ENCODE measurements at regions not wholly inside any gene's neighbourhood (a gene's known extent, or its start where the extent isn't known, plus 50 kb on each side); places are given as distances from the start of the nearest gene placed in this dataset.

DNA sequence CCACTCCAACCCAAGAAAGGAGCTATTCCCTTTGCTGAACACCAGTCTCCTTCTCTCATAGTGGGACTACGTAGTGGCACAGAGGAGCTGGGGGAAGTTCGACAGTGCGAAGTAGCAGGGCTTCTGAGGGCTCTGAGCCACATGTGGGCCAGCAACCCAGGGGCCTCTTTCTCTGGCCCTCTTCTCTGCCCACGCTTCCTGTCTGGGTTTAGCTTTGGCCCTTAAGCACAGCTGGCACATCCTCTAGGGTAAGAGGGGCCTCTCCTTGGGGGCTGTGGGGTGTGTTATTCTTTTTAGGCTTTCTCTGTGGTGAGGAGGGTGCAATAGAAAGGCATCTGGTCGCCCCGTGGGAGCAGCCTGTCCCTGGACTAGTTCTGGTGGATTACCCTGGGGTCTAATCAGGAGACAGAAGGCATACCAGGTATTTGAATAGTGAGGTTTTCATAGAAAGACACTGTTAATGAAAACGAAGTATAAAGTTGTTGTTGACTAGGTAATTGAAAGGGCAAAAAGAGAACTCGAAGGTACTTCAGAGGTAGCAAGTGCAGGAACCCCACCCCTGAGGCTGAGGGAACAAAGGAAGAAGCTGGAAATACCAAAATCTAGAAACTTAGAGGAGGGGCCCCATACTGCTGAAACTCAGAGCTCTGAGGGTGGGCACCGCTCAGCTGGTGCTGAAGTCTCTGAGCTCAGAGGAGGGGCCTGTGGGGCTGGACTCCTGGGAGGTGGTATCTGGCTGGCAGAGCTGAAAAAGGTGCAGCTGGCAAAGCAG, 151.9 kb upstream of the RPS6KA3 start:
- Mint-ChIP-seq H3K27me3 (no peaks in the 10 kb centered on the region), H3K4me3 (no peak overlapping the region), H3K27ac (ENCODE audit: low read depth) (peak overlapping the region; percentile 66), H3K4me1 (peaks cover 19% of the 10 kb centered on the region), H3K36me3 (ENCODE audit: insufficient read depth) (no peaks in the 10 kb centered on the region), H3K9me3 (no peaks in the 10 kb centered on the region)
- ATAC-seq (replicated peaks; ENCODE audit: extremely low read depth, poor library complexity, severe bottlenecking) (no peak), DNase-seq (ENCODE audit: low spot score in 2 of 2) (no peak)

- no peaks in the 10 kb centered on the region for H3K27me3 Mint-ChIP-seq
- peaks cover 26% of the 10 kb centered on the region for H3K4me1 Mint-ChIP-seq
- no peak overlapping the region for H3K4me3 Mint-ChIP-seq
- no peaks in the 10 kb centered on the region for H3K9me3 Mint-ChIP-seq
- DNase-seq (ENCODE audit: low spot score in 2 of 2) (no peak), ATAC-seq (replicated peaks; ENCODE audit: extremely low read depth, poor library complexity, severe bottlenecking) (no peak)
- peaks cover 2% of the 10 kb centered on the region for H3K36me3 Mint-ChIP-seq (ENCODE audit: insufficient read depth)
- peak overlapping the region; percentile 94 for H3K27ac Mint-ChIP-seq (ENCODE audit: low read depth)
Measured at GRCh38 chrX:20414762-20415445, 148.2 kb upstream of the RPS6KA3 start.

GRCh38 chrX:20414066-20414465, 147.4 kb upstream of the RPS6KA3 start:
- H3K9me3 Mint-ChIP-seq, result no peaks in the 10 kb centered on the region
- H3K27ac Mint-ChIP-seq (ENCODE audit: low read depth), result peak overlapping the region; percentile 94
- no peak for DNase-seq (ENCODE audit: low spot score in 2 of 2)
- peaks cover 2% of the 10 kb centered on the region for H3K36me3 Mint-ChIP-seq (ENCODE audit: insufficient read depth)
- peaks cover 26% of the 10 kb centered on the region for H3K4me1 Mint-ChIP-seq
- no peaks in the 10 kb centered on the region for H3K27me3 Mint-ChIP-seq
- peak; percentile 17 for ATAC-seq (replicated peaks; ENCODE audit: extremely low read depth, poor library complexity, severe bottlenecking)
- peak overlapping the region; percentile 20 for H3K4me3 Mint-ChIP-seq

GRCh38 chrX:20412871-20413486, 146.3 kb upstream of the RPS6KA3 start:
- Mint-ChIP-seq H3K4me1 (peaks cover 16% of the 10 kb centered on the region), H3K4me3 (peak overlapping the region; percentile 72), H3K9me3 (no peaks in the 10 kb centered on the region), H3K27ac (ENCODE audit: low read depth) (peak overlapping the region; percentile 94), H3K27me3 (no peaks in the 10 kb centered on the region), H3K36me3 (ENCODE audit: insufficient read depth) (peaks cover 2% of the 10 kb centered on the region)
- DNase-seq (ENCODE audit: low spot score in 2 of 2) (peak; percentile 17 to 47), ATAC-seq (replicated peaks; ENCODE audit: extremely low read depth, poor library complexity, severe bottlenecking) (peak; percentile 86)

DNA sequence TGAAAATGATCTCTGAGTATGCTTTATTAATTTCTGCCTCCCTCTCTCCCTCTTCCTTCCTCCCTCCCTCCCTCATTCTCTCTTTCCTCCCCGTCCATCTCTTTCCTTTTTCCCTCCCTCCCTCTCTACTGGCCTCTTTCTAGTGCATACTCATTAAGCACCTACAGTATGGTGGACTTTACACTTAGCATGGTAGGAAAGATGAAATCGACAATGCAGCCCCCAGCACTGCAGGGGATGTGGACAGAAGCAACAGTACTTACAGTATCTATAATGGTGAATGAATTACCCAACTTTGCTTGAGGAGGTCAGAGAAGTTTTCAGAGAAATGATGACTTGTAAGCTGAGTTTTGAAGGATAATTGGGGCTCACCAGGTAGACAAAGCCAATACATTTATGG, 143.8 kb upstream of the RPS6KA3 start:
- DNase-seq (ENCODE audit: low spot score in 2 of 2), result no peak

GRCh38 chrX:20409991-20410390, 143.3 kb upstream of the RPS6KA3 start:
- Mint-ChIP-seq H3K27me3 (no peaks in the 10 kb centered on the region), H3K27ac (ENCODE audit: low read depth) (no peak overlapping the region), H3K9me3 (no peaks in the 10 kb centered on the region), H3K4me3 (no peak overlapping the region), H3K36me3 (ENCODE audit: insufficient read depth) (peaks cover 2% of the 10 kb centered on the region), H3K4me1 (peaks cover 14% of the 10 kb centered on the region)
- DNase-seq (ENCODE audit: low spot score in 2 of 2) (no peak), ATAC-seq (replicated peaks; ENCODE audit: extremely low read depth, poor library complexity, severe bottlenecking) (no peak)

More for the DNA sequence above, 143.8 kb upstream of the RPS6KA3 start:
- no peak for ATAC-seq (replicated peaks; ENCODE audit: extremely low read depth, poor library complexity, severe bottlenecking)
- Mint-ChIP-seq H3K27me3 (no peaks in the 10 kb centered on the region), H3K27ac (ENCODE audit: low read depth) (no peak overlapping the region), H3K9me3 (no peaks in the 10 kb centered on the region), H3K36me3 (ENCODE audit: insufficient read depth) (peaks cover 2% of the 10 kb centered on the region), H3K4me3 (no peak overlapping the region), H3K4me1 (peaks cover 14% of the 10 kb centered on the region)

GRCh38 chrX:20402956-20403355, 136.2 kb upstream of the RPS6KA3 start:
- H3K36me3 Mint-ChIP-seq (ENCODE audit: insufficient read depth), result no peaks in the 10 kb centered on the region
- H3K27me3 Mint-ChIP-seq, result no peaks in the 10 kb centered on the region
- no peak for ATAC-seq (replicated peaks; ENCODE audit: extremely low read depth, poor library complexity, severe bottlenecking)
- no peaks in the 10 kb centered on the region for H3K9me3 Mint-ChIP-seq
- H3K4me1 Mint-ChIP-seq, result peaks cover 6% of the 10 kb centered on the region
- DNase-seq (ENCODE audit: low spot score in 2 of 2), result no peak
- no peak overlapping the region for H3K4me3 Mint-ChIP-seq
- H3K27ac Mint-ChIP-seq (ENCODE audit: low read depth), result no peak overlapping the region

DNA sequence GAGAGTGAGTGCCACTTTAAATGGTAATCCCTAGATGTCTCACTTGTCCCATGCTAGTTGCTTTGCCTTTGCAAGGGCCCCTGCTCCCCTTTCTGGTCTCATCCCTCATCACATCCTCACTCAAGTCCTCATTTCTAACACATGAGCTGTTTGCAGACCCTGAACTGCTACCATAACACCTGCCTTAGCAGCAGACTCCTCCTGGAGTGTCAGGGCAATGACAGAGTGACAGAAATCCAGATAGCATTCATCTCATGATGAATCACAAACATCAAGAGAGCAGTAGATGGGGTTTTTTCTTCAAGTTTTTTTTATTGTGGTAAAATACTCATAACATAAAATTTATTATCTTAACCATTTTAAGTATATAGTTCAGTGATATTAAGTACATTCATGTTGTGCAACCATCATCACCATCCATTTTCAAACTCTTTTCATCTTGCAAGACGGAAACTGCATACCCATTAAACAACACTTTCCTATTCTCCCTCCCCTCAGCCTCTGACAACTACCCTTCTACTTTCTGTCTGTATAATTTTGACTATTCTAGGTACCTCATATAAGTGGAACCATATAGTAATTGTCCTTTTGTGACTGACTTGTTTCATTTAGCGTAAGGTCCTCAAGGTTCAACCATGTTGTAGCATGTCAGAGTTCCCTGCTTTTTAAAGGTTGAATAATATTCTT, 133.2 kb upstream of the RPS6KA3 start:
- Mint-ChIP-seq H3K4me1 (peaks cover 6% of the 10 kb centered on the region), H3K36me3 (ENCODE audit: insufficient read depth) (no peaks in the 10 kb centered on the region), H3K27ac (ENCODE audit: low read depth) (no peak overlapping the region), H3K9me3 (no peaks in the 10 kb centered on the region), H3K27me3 (no peaks in the 10 kb centered on the region), H3K4me3 (no peak overlapping the region)
- no peak for ATAC-seq (replicated peaks; ENCODE audit: extremely low read depth, poor library complexity, severe bottlenecking)
- DNase-seq (ENCODE audit: low spot score in 2 of 2), result no peak

GRCh38 chrX:20397587-20397986, 130.9 kb upstream of the RPS6KA3 start:
- no peak for ATAC-seq (replicated peaks; ENCODE audit: extremely low read depth, poor library complexity, severe bottlenecking)
- H3K9me3 Mint-ChIP-seq, result no peaks in the 10 kb centered on the region
- no peak overlapping the region for H3K4me3 Mint-ChIP-seq
- H3K36me3 Mint-ChIP-seq (ENCODE audit: insufficient read depth), result no peaks in the 10 kb centered on the region
- H3K4me1 Mint-ChIP-seq, result peaks cover 6% of the 10 kb centered on the region
- H3K27ac Mint-ChIP-seq (ENCODE audit: low read depth), result no peak overlapping the region
- DNase-seq (ENCODE audit: low spot score in 2 of 2), result no peak
- H3K27me3 Mint-ChIP-seq, result no peaks in the 10 kb centered on the region

DNA sequence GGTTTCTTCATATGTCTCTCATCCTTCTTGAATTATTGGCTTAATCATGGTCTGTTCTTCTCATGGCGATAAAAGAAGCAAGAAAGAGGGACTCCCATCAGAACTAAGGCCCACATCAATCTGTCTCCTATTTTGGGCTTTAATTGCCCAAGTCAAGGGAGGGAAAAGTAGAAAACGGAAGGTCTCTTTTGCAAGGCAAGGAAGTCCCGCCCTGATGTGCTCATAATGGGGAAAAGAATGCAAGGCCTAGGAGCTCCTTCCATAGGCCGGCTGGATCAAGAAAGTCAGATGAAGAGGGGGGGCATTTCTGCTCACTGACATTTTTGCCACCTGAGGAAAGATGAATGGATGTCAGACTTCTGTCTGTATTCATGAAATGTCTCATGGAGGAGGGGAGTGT, 127.7 kb upstream of the RPS6KA3 start:
- Mint-ChIP-seq H3K27ac (ENCODE audit: low read depth) (no peak overlapping the region), H3K9me3 (no peaks in the 10 kb centered on the region)

DNA sequence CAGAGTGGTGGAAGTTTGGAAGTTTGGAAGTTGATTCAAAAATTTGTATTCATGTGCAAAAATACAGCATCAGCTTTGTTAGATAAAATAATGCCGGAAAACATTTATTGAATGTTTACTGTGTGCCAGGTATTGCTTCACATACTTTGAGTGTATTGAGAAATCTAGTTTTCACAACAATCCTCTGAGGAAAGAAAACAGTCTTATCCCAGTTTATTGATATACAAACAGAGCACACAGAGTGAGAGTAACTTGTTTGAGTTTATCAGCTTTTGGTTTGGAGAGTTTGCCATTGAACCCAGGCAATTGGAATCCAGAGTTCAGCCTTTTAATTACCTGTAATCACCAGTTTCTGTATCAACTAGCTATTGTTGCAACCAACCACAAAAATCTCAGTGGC, 127.2 kb upstream of the RPS6KA3 start:
- H3K4me3 Mint-ChIP-seq, result no peak overlapping the region
- ATAC-seq (replicated peaks; ENCODE audit: extremely low read depth, poor library complexity, severe bottlenecking) (no peak), DNase-seq (ENCODE audit: low spot score in 2 of 2) (no peak)
- H3K27me3 Mint-ChIP-seq, result no peaks in the 10 kb centered on the region
- peaks cover 3% of the 10 kb centered on the region for H3K4me1 Mint-ChIP-seq
- H3K9me3 Mint-ChIP-seq, result no peaks in the 10 kb centered on the region
- no peaks in the 10 kb centered on the region for H3K36me3 Mint-ChIP-seq (ENCODE audit: insufficient read depth)
- H3K27ac Mint-ChIP-seq (ENCODE audit: low read depth), result no peak overlapping the region

More for the DNA sequence above, 127.7 kb upstream of the RPS6KA3 start:
- DNase-seq (ENCODE audit: low spot score in 2 of 2) (no peak), ATAC-seq (replicated peaks; ENCODE audit: extremely low read depth, poor library complexity, severe bottlenecking) (no peak)
- Mint-ChIP-seq H3K27me3 (no peaks in the 10 kb centered on the region), H3K4me3 (no peak overlapping the region), H3K36me3 (ENCODE audit: insufficient read depth) (no peaks in the 10 kb centered on the region), H3K4me1 (peaks cover 6% of the 10 kb centered on the region)

DNA sequence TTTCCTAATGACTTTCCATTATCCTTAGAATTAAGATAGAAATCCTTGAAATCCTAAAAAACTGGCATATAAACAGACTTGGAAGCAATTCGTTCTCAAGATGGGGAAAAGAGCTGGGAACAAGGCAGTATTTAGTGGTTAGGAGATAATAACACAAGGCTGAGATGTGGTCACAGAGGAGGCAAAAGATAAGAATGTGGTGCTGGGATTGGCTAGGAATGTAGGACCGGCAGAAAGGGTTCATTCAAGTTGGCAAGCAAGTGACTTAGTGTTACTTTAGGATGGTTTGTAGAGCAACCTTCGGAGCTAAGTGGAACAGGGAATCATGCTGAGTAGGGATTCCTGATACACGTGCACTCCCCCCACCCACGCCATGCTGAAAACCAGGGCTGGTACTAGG, 121.9 kb upstream of the RPS6KA3 start:
- no peak for DNase-seq (ENCODE audit: low spot score in 2 of 2)
- H3K4me3 Mint-ChIP-seq, result no peak overlapping the region
- no peak for ATAC-seq (replicated peaks; ENCODE audit: extremely low read depth, poor library complexity, severe bottlenecking)
- H3K27me3 Mint-ChIP-seq, result no peaks in the 10 kb centered on the region
- H3K36me3 Mint-ChIP-seq (ENCODE audit: insufficient read depth), result no peaks in the 10 kb centered on the region
- H3K4me1 Mint-ChIP-seq, result no peaks in the 10 kb centered on the region
- H3K27ac Mint-ChIP-seq (ENCODE audit: low read depth), result no peak overlapping the region
- no peaks in the 10 kb centered on the region for H3K9me3 Mint-ChIP-seq
